SU-DHL-6 (cell line): ENCODE measurements at regions not wholly inside any gene's neighbourhood (a gene's known extent, or its start where the extent isn't known, plus 50 kb on each side); places are given as distances from the start of the nearest gene placed in this dataset.

Experiments
- EZH2phosphoT487 ChIP-seq: fragments of 200-600 bp; sonication (generic), shearing (Covaris generic); conservative IDR thresholded peaks from 2 replicates; pipeline ENCODE4 v1.6.1; 2018; ENCODE audit warnings: mild to moderate bottlenecking, antibody characterized with exemption, low read length, moderate library complexity, mixed read lengths
- TF ChIP-seq, protein P1 (sequence below): fragments of 200-600 bp; sonication (generic); IDR thresholded peaks from one replicate; pipeline ENCODE4 v1.5.1; 2017; ENCODE audit warnings: antibody characterized with exemption, mild to moderate bottlenecking, low read length, moderate library complexity; ENCODE audit not compliant: insufficient read depth, poor library complexity, severe bottlenecking

DNA sequence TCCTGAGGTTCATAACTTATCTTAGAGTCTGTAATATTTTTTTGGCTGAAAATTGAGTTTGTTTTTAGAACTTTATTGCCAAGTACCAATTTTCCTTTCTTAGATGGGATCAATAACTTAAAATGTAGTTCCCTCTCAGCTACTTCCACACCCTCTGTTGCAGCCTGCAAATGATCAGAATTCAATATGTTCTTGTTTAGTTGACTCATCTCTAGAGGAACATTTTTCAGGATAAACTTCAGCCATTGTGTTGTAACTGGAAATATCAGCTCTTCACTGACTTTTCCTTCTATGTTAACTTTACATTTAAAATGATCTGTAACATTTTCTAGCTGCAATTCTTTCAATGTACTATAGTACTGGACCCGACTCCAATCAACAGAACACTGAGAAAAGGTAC is 115.7 kb downstream of the ESM1 start:
- TF ChIP-seq, protein P1, sequence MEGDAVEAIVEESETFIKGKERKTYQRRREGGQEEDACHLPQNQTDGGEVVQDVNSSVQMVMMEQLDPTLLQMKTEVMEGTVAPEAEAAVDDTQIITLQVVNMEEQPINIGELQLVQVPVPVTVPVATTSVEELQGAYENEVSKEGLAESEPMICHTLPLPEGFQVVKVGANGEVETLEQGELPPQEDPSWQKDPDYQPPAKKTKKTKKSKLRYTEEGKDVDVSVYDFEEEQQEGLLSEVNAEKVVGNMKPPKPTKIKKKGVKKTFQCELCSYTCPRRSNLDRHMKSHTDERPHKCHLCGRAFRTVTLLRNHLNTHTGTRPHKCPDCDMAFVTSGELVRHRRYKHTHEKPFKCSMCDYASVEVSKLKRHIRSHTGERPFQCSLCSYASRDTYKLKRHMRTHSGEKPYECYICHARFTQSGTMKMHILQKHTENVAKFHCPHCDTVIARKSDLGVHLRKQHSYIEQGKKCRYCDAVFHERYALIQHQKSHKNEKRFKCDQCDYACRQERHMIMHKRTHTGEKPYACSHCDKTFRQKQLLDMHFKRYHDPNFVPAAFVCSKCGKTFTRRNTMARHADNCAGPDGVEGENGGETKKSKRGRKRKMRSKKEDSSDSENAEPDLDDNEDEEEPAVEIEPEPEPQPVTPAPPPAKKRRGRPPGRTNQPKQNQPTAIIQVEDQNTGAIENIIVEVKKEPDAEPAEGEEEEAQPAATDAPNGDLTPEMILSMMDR: no peak
- TF ChIP-seq EZH2phosphoT487: no peak
